HepG2 (cell line): ENCODE measurements at regions not wholly inside any gene's neighbourhood (a gene's known extent, or its start where the extent isn't known, plus 50 kb on each side); places are given as distances from the start of the nearest gene placed in this dataset.
A peak's percentile ranks its signal among the peaks of the same experiment; 100 is the strongest.

Source experiments
- ISL2 ChIP-seq: sonication (generic); formaldehyde crosslinking; IDR thresholded peaks from 2 replicates; pipeline ENCODE4 v1.5.0; 2020; ENCODE audit warnings: missing genetic modification reagents
- JUN ChIP-seq: sonication (generic); formaldehyde crosslinking; IDR thresholded peaks from 2 replicates; pipeline ENCODE4 v1.4.0; 2020; ENCODE audit warnings: mild to moderate bottlenecking, missing genetic modification reagents
- KLF11 ChIP-seq: IDR thresholded peaks from 2 replicates; pipeline ENCODE4 v1.6.1; 2016; ENCODE audit warnings: missing compliant biosample characterization
- KLF16 ChIP-seq, 2 experiments: sonication (generic) in 1 of 2; formaldehyde crosslinking in 1 of 2; IDR thresholded peaks; 2 replicates each; pipeline versions ENCODE4 v1.6.1 to v1.8.0; 2016 to 2023; ENCODE audit warnings: missing genetic modification reagents in 2 of 2, missing compliant biosample characterization in 1 of 2
- MTF1 ChIP-seq: sonication (generic); formaldehyde crosslinking; IDR thresholded peaks from 2 replicates; pipeline ENCODE4 v1.5.0; 2020; ENCODE audit warnings: missing genetic modification reagents
- SETDB1 ChIP-seq: sonication (generic); formaldehyde crosslinking; IDR thresholded peaks from 2 replicates; pipeline ENCODE4 v1.5.1; 2020; ENCODE audit warnings: missing genetic modification reagents, mild to moderate bottlenecking, borderline replicate concordance
- SKI ChIP-seq: fragments of 450-650 bp; IDR thresholded peaks from one replicate; pipeline ENCODE4 v1.6.1; 2018; ENCODE audit warnings: mild to moderate bottlenecking; ENCODE audit not compliant: partially characterized antibody
- SP2 ChIP-seq: sonication (generic); formaldehyde crosslinking; IDR thresholded peaks from 2 replicates; pipeline ENCODE4 v1.5.1; 2020; ENCODE audit warnings: mild to moderate bottlenecking, missing genetic modification reagents
- XRCC5 ChIP-seq: fragments of 200-400 bp; formaldehyde crosslinking; optimal IDR thresholded peaks from 2 replicates; pipeline ENCODE3; 2017; ENCODE audit warnings: mild to moderate bottlenecking, low read length
- ZBTB3 ChIP-seq: sonication (generic); formaldehyde crosslinking; IDR thresholded peaks from 2 replicates; pipeline ENCODE4 v1.4.0; 2020; ENCODE audit warnings: low read depth, mild to moderate bottlenecking, moderate library complexity, missing genetic modification reagents, borderline replicate concordance
- ZNF354B ChIP-seq: sonication (generic); formaldehyde crosslinking; IDR thresholded peaks from 2 replicates; pipeline ENCODE4 v1.8.0; 2022; ENCODE audit warnings: mild to moderate bottlenecking, missing genetic modification reagents
- ZNF543 ChIP-seq: sonication (generic); formaldehyde crosslinking; IDR thresholded peaks from 2 replicates; pipeline ENCODE4 v1.4.0; 2020; ENCODE audit warnings: mild to moderate bottlenecking, missing genetic modification reagents
- ZNF616 ChIP-seq: sonication (generic); formaldehyde crosslinking; IDR thresholded peaks from 2 replicates; pipeline ENCODE4 v1.5.0; 2020; ENCODE audit warnings: low read depth, mild to moderate bottlenecking, missing genetic modification reagents
- TF ChIP-seq, protein P1 (sequence below): sonication (generic); formaldehyde crosslinking; IDR thresholded peaks from 2 replicates; pipeline ENCODE4 v1.8.0; 2022; ENCODE audit warnings: mild to moderate bottlenecking, missing genetic modification reagents
- TF ChIP-seq, protein P2 (sequence below): sonication (generic); formaldehyde crosslinking; conservative IDR thresholded peaks from 2 replicates; pipeline ENCODE4 v1.8.0; 2022; ENCODE audit warnings: missing genetic modification reagents
- TF ChIP-seq, protein P3 (sequence below): sonication (generic); formaldehyde crosslinking; IDR thresholded peaks from 2 replicates; pipeline ENCODE4 v1.5.0; 2020; ENCODE audit warnings: mild to moderate bottlenecking, low read depth, missing genetic modification reagents, borderline replicate concordance
- TF ChIP-seq, protein P4 (sequence below), 2 experiments: IDR thresholded peaks; 2 replicates each; pipeline ENCODE4 v1.6.1; 2011 to 2012; ENCODE audit warnings: low read length in 2 of 2, borderline replicate concordance in 1 of 2, low read depth in 1 of 2, mild to moderate bottlenecking in 1 of 2, moderate library complexity in 1 of 2
- TF ChIP-seq, protein P5 (sequence below): sonication (generic); formaldehyde crosslinking; IDR thresholded peaks from 2 replicates; pipeline ENCODE4 v1.5.0; 2020; ENCODE audit warnings: mild to moderate bottlenecking, missing genetic modification reagents, moderate library complexity
- TF ChIP-seq, protein P6 (sequence below): sonication (generic); formaldehyde crosslinking; IDR thresholded peaks from 2 replicates; pipeline ENCODE4 v1.5.1; 2020; ENCODE audit warnings: missing genetic modification reagents, mild to moderate bottlenecking, borderline replicate concordance

DNA sequence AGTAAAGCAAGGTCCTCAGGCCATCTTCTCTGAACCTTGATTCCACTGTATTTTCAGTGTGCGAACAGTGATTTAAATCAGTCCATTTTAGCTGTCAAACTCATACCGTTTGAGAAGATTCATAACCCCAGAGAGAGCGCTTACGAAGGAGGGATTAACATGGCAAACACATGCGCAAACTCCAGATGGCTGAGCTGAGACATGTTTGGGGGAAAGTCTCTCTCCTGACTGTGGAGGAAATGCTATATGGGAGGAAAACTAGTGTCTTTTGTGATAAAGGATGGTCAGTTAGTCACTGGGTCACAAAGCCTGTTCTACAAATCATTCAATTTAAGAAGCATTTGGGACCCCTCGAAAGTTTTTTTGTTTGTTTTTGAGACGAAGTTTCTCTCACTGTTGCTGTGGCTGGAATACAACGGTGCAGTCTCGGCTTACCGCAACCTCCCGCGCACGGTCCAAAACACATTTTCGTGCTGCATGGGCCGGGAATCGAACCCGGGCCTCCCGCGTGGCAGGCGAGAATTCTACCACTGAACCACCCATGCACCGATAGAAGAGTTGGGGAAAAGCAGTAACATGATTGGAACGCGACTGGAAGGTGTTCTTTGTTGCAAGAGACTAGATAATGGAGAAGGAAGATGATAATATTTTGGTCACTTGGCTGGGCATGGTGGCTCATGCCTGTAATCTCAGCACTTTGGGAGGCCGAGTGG, 58.4 kb upstream of the CXADR start (continued):
- peak; percentile 81 for TF ChIP-seq SKI
- peak in 1 of 2 experiments; percentile 78; a peak in 1 of 4 replicates for TF ChIP-seq KLF16 (CRISPR knock-in tag; IDR thresholded peaks at IDR 0.05)
- TF ChIP-seq, protein P1, sequence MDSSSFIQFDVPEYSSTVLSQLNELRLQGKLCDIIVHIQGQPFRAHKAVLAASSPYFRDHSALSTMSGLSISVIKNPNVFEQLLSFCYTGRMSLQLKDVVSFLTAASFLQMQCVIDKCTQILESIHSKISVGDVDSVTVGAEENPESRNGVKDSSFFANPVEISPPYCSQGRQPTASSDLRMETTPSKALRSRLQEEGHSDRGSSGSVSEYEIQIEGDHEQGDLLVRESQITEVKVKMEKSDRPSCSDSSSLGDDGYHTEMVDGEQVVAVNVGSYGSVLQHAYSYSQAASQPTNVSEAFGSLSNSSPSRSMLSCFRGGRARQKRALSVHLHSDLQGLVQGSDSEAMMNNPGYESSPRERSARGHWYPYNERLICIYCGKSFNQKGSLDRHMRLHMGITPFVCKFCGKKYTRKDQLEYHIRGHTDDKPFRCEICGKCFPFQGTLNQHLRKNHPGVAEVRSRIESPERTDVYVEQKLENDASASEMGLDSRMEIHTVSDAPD (CRISPR knock-in tag): peak; percentile 89
- TF ChIP-seq, protein P2, sequence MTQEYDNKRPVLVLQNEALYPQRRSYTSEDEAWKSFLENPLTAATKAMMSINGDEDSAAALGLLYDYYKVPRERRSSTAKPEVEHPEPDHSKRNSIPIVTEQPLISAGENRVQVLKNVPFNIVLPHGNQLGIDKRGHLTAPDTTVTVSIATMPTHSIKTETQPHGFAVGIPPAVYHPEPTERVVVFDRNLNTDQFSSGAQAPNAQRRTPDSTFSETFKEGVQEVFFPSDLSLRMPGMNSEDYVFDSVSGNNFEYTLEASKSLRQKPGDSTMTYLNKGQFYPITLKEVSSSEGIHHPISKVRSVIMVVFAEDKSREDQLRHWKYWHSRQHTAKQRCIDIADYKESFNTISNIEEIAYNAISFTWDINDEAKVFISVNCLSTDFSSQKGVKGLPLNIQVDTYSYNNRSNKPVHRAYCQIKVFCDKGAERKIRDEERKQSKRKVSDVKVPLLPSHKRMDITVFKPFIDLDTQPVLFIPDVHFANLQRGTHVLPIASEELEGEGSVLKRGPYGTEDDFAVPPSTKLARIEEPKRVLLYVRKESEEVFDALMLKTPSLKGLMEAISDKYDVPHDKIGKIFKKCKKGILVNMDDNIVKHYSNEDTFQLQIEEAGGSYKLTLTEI (CRISPR knock-in tag): no peak
- TF ChIP-seq ISL2 (CRISPR knock-in tag): peak; percentile 75
- TF ChIP-seq ZNF616 (CRISPR knock-in tag): no peak
- TF ChIP-seq, protein P3, sequence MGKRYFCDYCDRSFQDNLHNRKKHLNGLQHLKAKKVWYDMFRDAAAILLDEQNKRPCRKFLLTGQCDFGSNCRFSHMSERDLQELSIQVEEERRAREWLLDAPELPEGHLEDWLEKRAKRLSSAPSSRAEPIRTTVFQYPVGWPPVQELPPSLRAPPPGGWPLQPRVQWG (CRISPR knock-in tag): no peak
- TF ChIP-seq MTF1 (CRISPR knock-in tag): no peak
- peak; percentile 49; the same call in 1 of the 2 replicates for TF ChIP-seq KLF11 (CRISPR knock-in tag)
- TF ChIP-seq, protein P4, sequence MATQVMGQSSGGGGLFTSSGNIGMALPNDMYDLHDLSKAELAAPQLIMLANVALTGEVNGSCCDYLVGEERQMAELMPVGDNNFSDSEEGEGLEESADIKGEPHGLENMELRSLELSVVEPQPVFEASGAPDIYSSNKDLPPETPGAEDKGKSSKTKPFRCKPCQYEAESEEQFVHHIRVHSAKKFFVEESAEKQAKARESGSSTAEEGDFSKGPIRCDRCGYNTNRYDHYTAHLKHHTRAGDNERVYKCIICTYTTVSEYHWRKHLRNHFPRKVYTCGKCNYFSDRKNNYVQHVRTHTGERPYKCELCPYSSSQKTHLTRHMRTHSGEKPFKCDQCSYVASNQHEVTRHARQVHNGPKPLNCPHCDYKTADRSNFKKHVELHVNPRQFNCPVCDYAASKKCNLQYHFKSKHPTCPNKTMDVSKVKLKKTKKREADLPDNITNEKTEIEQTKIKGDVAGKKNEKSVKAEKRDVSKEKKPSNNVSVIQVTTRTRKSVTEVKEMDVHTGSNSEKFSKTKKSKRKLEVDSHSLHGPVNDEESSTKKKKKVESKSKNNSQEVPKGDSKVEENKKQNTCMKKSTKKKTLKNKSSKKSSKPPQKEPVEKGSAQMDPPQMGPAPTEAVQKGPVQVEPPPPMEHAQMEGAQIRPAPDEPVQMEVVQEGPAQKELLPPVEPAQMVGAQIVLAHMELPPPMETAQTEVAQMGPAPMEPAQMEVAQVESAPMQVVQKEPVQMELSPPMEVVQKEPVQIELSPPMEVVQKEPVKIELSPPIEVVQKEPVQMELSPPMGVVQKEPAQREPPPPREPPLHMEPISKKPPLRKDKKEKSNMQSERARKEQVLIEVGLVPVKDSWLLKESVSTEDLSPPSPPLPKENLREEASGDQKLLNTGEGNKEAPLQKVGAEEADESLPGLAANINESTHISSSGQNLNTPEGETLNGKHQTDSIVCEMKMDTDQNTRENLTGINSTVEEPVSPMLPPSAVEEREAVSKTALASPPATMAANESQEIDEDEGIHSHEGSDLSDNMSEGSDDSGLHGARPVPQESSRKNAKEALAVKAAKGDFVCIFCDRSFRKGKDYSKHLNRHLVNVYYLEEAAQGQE (IDR thresholded peaks at IDR 0.05; ENCODE audit: borderline replicate concordance in 1 of 2, low read depth in 1 of 2, low read length in 2 of 2): no peak; a peak in 1 of 4 replicates
- TF ChIP-seq SP2 (CRISPR knock-in tag): no peak
- peak; percentile 68 for TF ChIP-seq XRCC5
- peak; percentile 86; the same call in 1 of the 2 replicates for TF ChIP-seq ZNF354B
- peak; percentile 66 for TF ChIP-seq JUN (CRISPR knock-in tag)
- no peak for TF ChIP-seq SETDB1
- peak; percentile 88; the same call in 1 of the 2 replicates for TF ChIP-seq ZNF543 (CRISPR knock-in tag)
- 0 out of 2 replicates have a peak, but pooled peaks have one; percentile 64 for TF ChIP-seq ZBTB3 (CRISPR knock-in tag)
- TF ChIP-seq, protein P5, sequence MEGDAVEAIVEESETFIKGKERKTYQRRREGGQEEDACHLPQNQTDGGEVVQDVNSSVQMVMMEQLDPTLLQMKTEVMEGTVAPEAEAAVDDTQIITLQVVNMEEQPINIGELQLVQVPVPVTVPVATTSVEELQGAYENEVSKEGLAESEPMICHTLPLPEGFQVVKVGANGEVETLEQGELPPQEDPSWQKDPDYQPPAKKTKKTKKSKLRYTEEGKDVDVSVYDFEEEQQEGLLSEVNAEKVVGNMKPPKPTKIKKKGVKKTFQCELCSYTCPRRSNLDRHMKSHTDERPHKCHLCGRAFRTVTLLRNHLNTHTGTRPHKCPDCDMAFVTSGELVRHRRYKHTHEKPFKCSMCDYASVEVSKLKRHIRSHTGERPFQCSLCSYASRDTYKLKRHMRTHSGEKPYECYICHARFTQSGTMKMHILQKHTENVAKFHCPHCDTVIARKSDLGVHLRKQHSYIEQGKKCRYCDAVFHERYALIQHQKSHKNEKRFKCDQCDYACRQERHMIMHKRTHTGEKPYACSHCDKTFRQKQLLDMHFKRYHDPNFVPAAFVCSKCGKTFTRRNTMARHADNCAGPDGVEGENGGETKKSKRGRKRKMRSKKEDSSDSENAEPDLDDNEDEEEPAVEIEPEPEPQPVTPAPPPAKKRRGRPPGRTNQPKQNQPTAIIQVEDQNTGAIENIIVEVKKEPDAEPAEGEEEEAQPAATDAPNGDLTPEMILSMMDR (CRISPR knock-in tag): 0 out of 2 replicates have a peak, but pooled peaks have one; percentile 3
- TF ChIP-seq, protein P6, sequence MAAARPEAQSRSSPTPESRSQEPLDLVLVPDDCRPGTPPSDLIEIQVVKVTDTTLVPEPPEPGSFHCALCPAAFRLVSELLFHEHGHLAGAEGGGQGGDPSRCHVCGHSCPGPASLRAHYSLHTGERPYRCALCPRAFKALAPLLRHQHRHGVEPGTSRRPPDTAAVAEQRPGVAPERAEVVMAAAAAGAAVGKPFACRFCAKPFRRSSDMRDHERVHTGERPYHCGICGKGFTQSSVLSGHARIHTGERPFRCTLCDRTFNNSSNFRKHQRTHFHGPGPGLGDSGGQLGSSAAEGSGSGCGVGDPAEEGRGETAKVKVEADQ (CRISPR knock-in tag): peak; percentile 78; the same call in 1 of the 2 replicates
